NCI-H1436 treated with DMSO at 0.1 percent for 48 hours (cell line): ENCODE measurements at regions not wholly inside any gene's neighbourhood (a gene's known extent, or its start where the extent isn't known, plus 50 kb on each side); places are given as distances from the start of the nearest gene placed in this dataset.
"Not testable (repeated sequence)": the region's sequence is repeated elsewhere in the genome, so short reads cannot be mapped to it uniquely, and the experiment has no call there.

Experiments used
- DNase-seq: peaks from one replicate; lab custom pipeline; 2025; lab: John Stamatoyannopoulos, UW

- no peak for DNase-seq
Measured at GRCh38 chr14:86790408-86791364, 1202.3 kb downstream of the GALC start.

GRCh38 chr14:86788224-86788623 lies 1204.8 kb downstream of the GALC start:
- no peak for DNase-seq

DNA sequence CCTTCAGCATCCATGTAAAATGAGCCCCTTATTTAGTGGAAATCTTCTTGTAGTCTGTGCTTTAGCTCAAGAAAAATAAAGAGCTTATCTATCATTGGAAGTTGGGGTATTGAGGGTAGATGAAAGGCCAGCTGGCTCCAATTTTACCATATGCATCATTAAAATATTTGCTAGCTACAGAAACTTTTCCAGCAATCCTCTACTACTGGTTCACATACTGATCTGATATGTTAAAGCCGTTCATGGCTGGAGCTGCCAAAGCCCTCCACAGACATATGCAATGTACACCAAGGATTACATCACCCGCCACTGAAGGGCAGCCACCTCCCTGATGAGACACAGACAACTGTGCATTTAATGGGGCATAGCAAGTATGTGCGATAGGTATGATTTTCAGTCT lies 1205.3 kb downstream of the GALC start:
- no peak for DNase-seq

- DNase-seq = no peak
Measured at GRCh38 chr14:86782092-86782580, 1210.8 kb downstream of the GALC start.

DNA sequence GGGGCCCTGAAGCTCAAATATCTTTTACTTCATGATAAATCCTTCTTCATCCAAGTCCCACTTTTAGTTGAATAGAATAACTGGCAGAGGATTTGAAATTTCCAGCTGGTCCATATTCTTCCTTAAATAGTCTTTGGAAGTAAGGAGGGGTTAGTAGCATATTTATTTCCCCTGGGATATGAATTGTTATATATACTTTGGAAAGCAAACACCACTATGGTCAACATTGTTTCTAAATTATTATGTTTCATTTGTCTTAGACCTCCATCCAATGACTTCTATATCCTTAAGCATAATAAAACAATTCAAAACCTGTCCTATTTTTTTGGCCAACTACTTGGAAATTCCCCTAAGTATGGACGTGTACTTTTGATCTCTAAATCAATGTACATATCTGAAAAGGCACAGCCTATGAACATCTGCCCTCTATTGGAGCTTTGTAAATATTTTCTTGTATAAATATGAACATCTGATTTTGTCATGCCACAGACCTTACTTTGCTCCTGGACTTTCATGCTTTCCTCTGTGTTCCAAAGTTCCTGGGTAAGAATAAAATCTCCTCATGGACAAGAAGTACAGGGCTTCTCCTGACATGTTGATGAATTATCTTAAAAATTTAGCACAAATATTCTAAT lies 1212.0 kb downstream of the GALC start:
- no peak for DNase-seq

- no peak for DNase-seq
Measured at GRCh38 chr14:86780461-86780860, 1212.5 kb downstream of the GALC start.

DNA sequence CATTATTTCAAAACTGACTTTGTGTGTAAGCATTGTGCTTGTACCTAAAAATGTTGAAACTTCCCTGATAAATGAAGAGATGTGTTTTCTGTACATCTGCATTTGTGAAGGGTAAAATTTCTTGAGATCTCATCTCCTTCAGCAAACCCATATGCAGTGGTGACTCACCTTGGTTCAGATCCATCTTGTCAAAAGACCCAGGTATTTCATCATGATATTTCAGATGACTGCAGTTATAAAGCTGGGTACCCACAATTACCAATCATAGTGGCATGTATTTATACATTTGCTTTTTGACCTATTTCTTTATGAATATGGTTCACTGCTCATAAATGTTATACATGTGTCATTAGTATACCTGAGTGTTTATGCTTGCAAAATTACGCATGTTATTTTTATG lies 1213.6 kb downstream of the GALC start:
- DNase-seq = no peak

DNA sequence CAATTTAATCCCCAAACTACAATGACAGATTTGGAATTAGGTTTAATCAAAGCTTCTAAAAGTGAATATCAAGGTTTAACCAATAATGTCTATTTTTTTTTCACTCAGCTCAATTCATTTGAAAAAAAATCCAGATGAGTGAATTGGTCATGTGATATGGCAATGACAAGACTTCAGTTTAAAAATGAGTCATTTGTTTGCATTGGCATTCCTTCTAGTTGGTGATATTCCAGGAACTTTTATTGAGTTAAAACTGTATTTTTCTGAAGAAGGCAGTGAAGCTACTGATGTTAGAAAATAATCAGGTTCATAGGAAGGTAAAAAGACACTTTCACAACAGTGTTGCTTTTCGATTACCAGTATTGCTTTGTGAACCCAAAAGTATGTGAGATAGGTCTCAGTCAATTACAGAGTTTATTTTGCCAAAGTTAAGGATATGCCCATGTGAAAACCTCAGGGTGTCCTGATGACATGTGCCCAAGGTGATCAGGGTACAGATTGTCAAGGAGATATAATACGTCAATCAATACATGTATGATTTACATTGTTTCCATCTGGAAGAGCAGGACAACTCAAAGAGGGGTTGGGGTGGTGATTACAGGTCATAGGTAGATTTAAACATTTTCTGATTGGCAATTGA lies 1214.9 kb downstream of the GALC start:
- no peak for DNase-seq

DNA sequence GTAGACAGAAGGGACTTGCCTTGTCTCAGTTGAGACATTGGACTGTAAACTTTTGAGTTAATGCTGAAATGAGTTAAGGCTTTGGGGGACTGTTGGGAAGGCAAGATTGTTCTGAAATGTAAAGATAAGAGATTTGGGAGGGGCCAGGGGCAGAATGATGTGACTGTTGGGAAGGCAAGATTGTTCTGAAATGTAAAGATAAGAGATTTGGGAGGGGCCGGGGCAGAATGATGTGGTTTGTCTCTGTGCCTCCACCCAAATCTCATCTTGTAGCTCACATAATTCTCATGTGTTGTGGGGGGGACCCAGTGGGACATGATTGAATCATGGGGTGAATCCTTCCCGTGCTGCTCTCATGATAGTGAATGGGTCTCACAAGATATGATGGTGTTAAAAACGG lies 1217.1 kb downstream of the GALC start:
- DNase-seq = not testable (repeated sequence)

GRCh38 chr14:86774916-86775315 lies 1218.1 kb downstream of the GALC start:
- DNase-seq = no peak

DNA sequence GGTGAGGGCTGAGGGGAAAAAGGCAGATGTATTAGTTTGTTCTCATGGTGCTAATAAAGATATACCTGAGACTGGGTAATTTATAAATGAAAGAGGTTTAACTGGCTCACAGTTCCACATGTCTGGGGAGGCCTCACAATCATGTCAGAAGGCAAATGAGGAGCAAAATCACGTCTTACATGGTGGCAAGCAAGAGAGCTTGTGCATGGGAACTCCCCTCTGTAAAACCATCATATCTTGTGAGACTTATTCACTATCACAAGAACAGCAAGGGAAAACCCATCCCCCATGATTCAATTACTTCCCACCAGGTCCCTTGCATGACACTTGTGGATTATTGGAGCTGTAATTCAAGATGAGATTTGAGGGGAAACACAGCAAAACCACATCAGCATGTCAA lies 1220.9 kb downstream of the GALC start:
- DNase-seq = no peak

- DNase-seq = no peak
Measured at GRCh38 chr14:86770186-86770585, 1222.8 kb downstream of the GALC start.

DNA sequence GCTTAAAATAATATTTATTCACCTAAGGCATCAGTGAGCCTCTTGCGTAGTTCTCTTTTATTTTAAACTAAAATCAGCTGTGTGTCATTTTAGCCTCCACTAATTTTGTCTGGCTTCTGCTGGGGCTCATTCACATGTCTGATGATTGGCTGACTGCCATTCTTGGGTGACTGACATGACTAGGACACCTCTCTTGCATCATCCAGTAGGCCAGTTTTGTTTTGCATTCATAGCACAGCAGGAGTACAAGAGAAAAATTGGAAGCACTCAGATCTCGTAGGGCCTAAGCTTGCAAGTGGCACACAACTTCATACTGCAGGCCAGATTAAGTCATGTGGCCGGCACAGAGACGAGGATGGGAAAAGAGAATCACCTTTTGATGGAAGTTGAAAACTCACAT lies 1226.5 kb downstream of the GALC start:
- DNase-seq = no peak

GRCh38 chr14:86761611-86762010 lies 1231.4 kb downstream of the GALC start:
- no peak for DNase-seq

DNA sequence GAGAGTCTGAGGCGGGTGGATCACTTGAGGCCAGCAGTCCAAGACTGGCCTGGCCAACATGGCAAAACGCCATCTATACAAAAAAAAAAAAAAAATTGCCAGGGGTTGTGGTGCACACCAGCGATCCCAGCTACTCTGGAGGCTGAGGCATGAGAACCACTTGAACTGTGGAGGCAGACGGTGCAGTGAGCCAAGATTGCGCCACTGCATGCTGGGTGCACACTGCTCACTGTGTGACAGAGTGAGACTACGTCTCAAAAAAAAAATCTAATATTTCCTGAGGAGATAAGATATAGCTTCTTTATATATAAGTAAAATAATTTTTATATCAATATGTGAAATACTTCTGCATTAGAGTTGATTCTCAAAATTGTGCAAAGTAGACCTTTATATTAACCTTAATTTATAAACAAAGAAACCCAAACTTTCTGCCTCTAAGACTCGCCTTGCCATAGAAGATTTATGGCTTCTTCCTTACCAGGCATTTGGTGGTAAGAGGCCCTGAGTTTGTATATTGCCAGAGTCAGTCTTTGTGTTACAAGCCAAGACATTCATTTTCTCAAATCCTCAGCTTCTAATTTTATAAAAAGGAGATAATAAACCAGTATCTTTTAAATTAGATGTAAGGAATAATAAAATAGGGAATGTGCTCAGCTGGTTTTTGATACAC lies 1226.7 kb downstream of the FLRT2 start:
- DNase-seq = no peak

- DNase-seq = not testable (repeated sequence)
Measured at GRCh38 chr14:86750488-86750887, 1220.5 kb downstream of the FLRT2 start.

- no peak for DNase-seq
Measured at GRCh38 chr14:86739761-86740160, 1209.8 kb downstream of the FLRT2 start.

- DNase-seq = not testable (repeated sequence)
Measured at GRCh38 chr14:86731427-86731826, 1201.5 kb downstream of the FLRT2 start.

DNA sequence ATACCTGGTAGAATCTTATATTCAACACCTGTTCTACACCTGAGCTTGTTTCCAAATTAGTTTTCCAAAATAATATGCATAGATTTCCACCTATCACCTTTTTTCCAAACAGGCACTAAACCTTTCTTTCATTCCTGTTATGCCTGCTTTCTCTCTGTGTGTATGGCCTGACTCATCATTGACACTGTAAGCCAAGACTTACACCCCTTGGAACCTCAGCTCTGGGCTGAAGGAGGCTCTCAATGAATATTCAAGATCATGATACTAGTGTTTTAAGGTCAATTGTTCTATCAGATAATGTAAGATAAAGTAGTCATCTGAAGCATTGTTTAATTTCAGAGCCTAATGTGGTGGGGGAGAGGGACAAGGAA lies 1193.3 kb downstream of the FLRT2 start:
- no peak for DNase-seq

- no peak for DNase-seq
Measured at GRCh38 chr14:86722612-86723253, 1192.8 kb downstream of the FLRT2 start.

GRCh38 chr14:86714575-86714974 lies 1184.6 kb downstream of the FLRT2 start:
- DNase-seq = no peak

DNA sequence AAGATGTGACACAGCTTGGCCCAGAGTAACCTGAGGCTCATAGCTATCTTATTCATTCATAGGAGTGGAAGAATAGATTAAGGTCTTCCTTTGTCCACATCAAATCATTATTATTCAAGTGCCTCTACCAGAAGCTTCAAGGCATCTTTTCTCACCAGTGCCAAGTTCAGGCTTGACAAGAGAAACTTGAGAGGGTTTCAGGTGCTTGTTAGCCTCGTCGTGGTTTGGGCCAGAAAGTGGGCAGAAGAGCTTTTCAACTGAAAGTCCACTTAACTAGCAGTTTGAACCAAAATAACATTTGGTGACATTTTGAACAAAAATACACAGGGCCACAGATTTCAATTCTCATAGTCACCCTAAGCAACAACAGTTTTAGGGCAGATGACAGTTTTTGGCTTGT lies 1184.2 kb downstream of the FLRT2 start:
- no peak for DNase-seq
